GM13976 (cell line): ENCODE measurements at regions not wholly inside any gene's neighbourhood (a gene's known extent, or its start where the extent isn't known, plus 50 kb on each side); places are given as distances from the start of the nearest gene placed in this dataset.

Experiments
- DNase-seq: peaks from one replicate; pipeline ENCODE4 v3.0.0; 2012; ENCODE audit warnings: low spot score
- in situ Hi-C: fragments of 300-500 bp; cut with MboI; formaldehyde crosslinking; loops from one replicate; pipeline ENCODE4 v1.12.0; 2022; ENCODE audit warnings: low sequenced_read_pairs, mixed read lengths, inconsistent platforms; ENCODE audit not compliant: unreplicated experiment
- TF ChIP-seq, protein P1 (sequence below): IDR thresholded peaks from 2 replicates; pipeline ENCODE4 v1.5.1; 2012; ENCODE audit warnings: borderline replicate concordance, mild to moderate bottlenecking; ENCODE audit not compliant: insufficient read depth; ENCODE audit errors: extremely low read depth, missing control alignments, control extremely low read depth

GRCh38 chr16:66262253-66263167 lies 104.0 kb upstream of the CDH5 start:
- DNase-seq = no peak
- TF ChIP-seq, protein P1, sequence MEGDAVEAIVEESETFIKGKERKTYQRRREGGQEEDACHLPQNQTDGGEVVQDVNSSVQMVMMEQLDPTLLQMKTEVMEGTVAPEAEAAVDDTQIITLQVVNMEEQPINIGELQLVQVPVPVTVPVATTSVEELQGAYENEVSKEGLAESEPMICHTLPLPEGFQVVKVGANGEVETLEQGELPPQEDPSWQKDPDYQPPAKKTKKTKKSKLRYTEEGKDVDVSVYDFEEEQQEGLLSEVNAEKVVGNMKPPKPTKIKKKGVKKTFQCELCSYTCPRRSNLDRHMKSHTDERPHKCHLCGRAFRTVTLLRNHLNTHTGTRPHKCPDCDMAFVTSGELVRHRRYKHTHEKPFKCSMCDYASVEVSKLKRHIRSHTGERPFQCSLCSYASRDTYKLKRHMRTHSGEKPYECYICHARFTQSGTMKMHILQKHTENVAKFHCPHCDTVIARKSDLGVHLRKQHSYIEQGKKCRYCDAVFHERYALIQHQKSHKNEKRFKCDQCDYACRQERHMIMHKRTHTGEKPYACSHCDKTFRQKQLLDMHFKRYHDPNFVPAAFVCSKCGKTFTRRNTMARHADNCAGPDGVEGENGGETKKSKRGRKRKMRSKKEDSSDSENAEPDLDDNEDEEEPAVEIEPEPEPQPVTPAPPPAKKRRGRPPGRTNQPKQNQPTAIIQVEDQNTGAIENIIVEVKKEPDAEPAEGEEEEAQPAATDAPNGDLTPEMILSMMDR = no peak
- in situ Hi-C loops = no loop called here

DNA sequence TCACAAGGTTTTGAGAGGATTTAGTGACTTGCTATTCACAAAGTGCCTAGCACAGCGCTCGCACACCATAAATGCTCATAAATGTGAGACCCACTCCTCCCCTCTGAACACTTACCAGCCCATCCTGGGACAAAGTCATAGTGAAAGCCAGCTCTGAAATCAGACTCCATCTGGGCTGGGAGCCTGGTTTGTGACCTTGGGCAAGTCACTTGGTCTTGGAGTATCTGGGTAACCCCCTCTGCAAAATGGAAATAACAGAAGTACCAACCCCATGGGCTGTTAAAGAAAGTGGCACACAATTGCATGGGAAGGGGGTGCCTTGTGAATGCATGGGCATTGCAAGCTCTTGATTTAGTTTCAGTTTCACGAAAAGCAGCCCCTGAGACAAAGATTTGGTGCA lies 104.7 kb upstream of the CDH5 start:
- no peak for DNase-seq
- TF ChIP-seq, protein P1 = no peak
- in situ Hi-C loops = no loop called here

- no peak for DNase-seq
- TF ChIP-seq, protein P1 = no peak
- in situ Hi-C loops = no loop called here
These were observed 105.8 kb upstream of the CDH5 start for GRCh38 chr16:66260522-66261254.

GRCh38 chr16:66258916-66259845 lies 107.3 kb upstream of the CDH5 start:
- in situ Hi-C loops = no loop called here
- no peak for DNase-seq
- TF ChIP-seq, protein P1 = no peak

- in situ Hi-C loops = no loop called here
- DNase-seq = no peak
- TF ChIP-seq, protein P1 = no peak
These were observed 109.6 kb upstream of the CDH5 start for GRCh38 chr16:66256919-66257318.

- TF ChIP-seq, protein P1 = no peak
- in situ Hi-C loops = no loop called here
These were observed 110.8 kb upstream of the CDH5 start for GRCh38 chr16:66255647-66256046.

More at GRCh38 chr16:66255647-66256046, 110.8 kb upstream of the CDH5 start:
- no peak for DNase-seq
